A673 (cell line): ENCODE measurements at regions not wholly inside any gene's neighbourhood (a gene's known extent, or its start where the extent isn't known, plus 50 kb on each side); places are given as distances from the start of the nearest gene placed in this dataset.
A peak's percentile ranks its signal among the peaks of the same experiment; 100 is the strongest.

Experiments used
- BruUV-seq: library from RNA; stranded (reverse); fragments of 400-500 nt; replicated peaks from 2 replicates; lab custom pipeline; 2021; lab: Mats Ljungman, UMichigan
- CTCF ChIA-PET: fragments of 300-600 bp; sonication (Branson Sonifier 250); formaldehyde crosslinking; loops from one replicate; lab custom pipeline; 2022; ENCODE audit warnings: antibody characterized with exemption; lab: Charles Lee
- POLR2A ChIA-PET: fragments of 300-600 bp; sonication (Branson Sonifier 250); formaldehyde crosslinking; loops from one replicate; lab custom pipeline; 2022; ENCODE audit warnings: antibody characterized with exemption; ENCODE audit not compliant: low non-redundant PET; lab: Charles Lee
- DNase-seq: peaks from one replicate; pipeline ENCODE4 v3.0.0-alpha.2; 2015; ENCODE audit warnings: low spot score
- H3K27ac ChIP-seq: fragments of 200-600 bp; sonication (generic); 2 replicates; pipeline ENCODE4 v1.5.1; 2016; ENCODE audit warnings: mixed run types, low read depth, mild to moderate bottlenecking, mixed read lengths, antibody characterized with exemption, low read length; ENCODE audit not compliant: poor library complexity, severe bottlenecking
- H3K27me3 ChIP-seq: fragments of 200-600 bp; sonication (generic); replicated peaks from 2 replicates; pipeline ENCODE4 v1.6.1; 2017; ENCODE audit warnings: mixed run types, low read depth, mild to moderate bottlenecking, mixed read lengths, antibody characterized with exemption, low read length; ENCODE audit not compliant: insufficient read depth, poor library complexity
- H3K36me3 ChIP-seq: fragments of 200-600 bp; sonication (generic); 2 replicates; pipeline ENCODE4 v1.6.1; 2016; ENCODE audit warnings: mixed run types, mild to moderate bottlenecking, mixed read lengths, antibody characterized with exemption, low read length; ENCODE audit not compliant: insufficient read depth, poor library complexity, severe bottlenecking
- H3K4me1 ChIP-seq: fragments of 200-600 bp; sonication (generic); 2 replicates; pipeline ENCODE4 v1.6.1; 2017; ENCODE audit warnings: mixed run types, mild to moderate bottlenecking, mixed read lengths, antibody characterized with exemption, low read length; ENCODE audit not compliant: insufficient read depth, poor library complexity, severe bottlenecking
- H3K4me3 ChIP-seq: fragments of 200-600 bp; sonication (generic); 2 replicates; pipeline ENCODE4 v1.5.1; 2016; ENCODE audit warnings: low read depth, mixed run types, mild to moderate bottlenecking, mixed read lengths, low read length; ENCODE audit not compliant: poor library complexity, severe bottlenecking
- H3K9me3 ChIP-seq: fragments of 200-600 bp; sonication (generic); 2 replicates; pipeline ENCODE4 v1.6.1; 2016; ENCODE audit warnings: mixed run types, low read depth, mild to moderate bottlenecking, mixed read lengths, antibody characterized with exemption, low read length; ENCODE audit not compliant: poor library complexity, severe bottlenecking
- EZH2 ChIP-seq: fragments of 200-600 bp; sonication (generic); IDR thresholded peaks from 2 replicates; pipeline ENCODE4 v1.6.1; 2017; ENCODE audit warnings: borderline replicate concordance, low read depth, mild to moderate bottlenecking, mixed read lengths, antibody characterized with exemption, low read length; ENCODE audit not compliant: poor library complexity, severe bottlenecking
- intact Hi-C: fragments of 100-400 bp; cut with micrococcal nuclease; formaldehyde crosslinking; loops from one replicate; pipeline ENCODE4 v1.10.0; 2022; ENCODE audit not compliant: unreplicated experiment
- TF ChIP-seq, protein P1 (sequence below): fragments of 300-800, 200-600 bp; sonication (generic); conservative IDR thresholded peaks from 2 replicates; pipeline ENCODE4 v1.5.1; 2017; ENCODE audit warnings: low read depth, mild to moderate bottlenecking, antibody characterized with exemption, low read length, moderate library complexity, mixed read lengths

DNA sequence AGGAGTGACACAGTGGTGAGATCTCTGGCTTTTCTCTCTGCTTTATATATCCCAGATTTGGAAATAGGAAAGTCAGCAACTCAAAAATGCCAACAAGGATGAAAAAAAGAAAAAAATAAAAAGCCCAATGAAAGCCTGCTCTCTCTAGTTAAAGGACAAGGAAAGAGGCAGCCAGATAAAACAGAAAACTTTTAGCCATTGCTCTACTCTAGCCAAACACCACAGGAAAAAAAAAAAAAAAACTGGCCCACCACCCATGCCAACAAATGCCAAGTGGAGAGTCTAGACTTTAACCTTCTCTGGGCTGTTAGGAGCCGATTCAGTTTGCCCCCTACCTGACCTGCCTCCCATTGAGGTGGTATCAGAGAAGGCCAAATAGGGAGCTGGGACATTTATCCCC, 222.3 kb upstream of the TMTC1 start:
- intact Hi-C loops = no loop called here
- CTCF ChIA-PET = no interaction called here
- Histone ChIP-seq H3K27ac (no peak overlapping the region), H3K36me3 (no peaks in the 10 kb centered on the region), H3K4me1 (peaks cover 3% of the 10 kb centered on the region), H3K27me3 (no peaks in the 10 kb centered on the region), H3K4me3 (no peak overlapping the region), H3K9me3 (no peaks in the 10 kb centered on the region)
- BruUV-seq = no TSS peak
- POLR2A ChIA-PET = interaction anchor here (0.7 kb wide), 1 partner anchor 38 kb away, joined by 5 read pairs; no protein-coding TSS in a partner anchor
- TF ChIP-seq, protein P1, sequence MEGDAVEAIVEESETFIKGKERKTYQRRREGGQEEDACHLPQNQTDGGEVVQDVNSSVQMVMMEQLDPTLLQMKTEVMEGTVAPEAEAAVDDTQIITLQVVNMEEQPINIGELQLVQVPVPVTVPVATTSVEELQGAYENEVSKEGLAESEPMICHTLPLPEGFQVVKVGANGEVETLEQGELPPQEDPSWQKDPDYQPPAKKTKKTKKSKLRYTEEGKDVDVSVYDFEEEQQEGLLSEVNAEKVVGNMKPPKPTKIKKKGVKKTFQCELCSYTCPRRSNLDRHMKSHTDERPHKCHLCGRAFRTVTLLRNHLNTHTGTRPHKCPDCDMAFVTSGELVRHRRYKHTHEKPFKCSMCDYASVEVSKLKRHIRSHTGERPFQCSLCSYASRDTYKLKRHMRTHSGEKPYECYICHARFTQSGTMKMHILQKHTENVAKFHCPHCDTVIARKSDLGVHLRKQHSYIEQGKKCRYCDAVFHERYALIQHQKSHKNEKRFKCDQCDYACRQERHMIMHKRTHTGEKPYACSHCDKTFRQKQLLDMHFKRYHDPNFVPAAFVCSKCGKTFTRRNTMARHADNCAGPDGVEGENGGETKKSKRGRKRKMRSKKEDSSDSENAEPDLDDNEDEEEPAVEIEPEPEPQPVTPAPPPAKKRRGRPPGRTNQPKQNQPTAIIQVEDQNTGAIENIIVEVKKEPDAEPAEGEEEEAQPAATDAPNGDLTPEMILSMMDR = no peak
- TF ChIP-seq EZH2 = no peak
- DNase-seq = no peak

DNA sequence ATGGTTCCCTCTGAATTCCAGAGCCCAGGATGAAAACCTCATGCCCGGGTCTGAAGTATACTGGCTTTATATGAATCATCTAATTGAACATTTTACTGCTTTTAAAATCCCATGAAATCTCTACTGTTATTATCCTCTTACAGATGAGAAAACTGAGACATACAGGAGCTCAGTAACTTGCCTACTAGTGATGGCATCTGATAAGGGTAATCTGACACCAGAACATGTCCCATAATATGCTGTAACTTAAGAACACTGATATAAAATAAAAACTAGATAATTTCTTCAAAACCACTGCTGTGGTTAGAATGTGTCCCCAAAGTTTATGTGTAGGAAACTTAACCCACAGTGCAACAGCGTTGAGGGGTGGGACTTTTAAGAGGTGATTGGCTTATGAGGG, 219.6 kb upstream of the TMTC1 start:
- no peak overlapping the region for H3K4me3 ChIP-seq
- ChIA-PET CTCF (no interaction called here), POLR2A (no interaction called here)
- H3K36me3 ChIP-seq = no peaks in the 10 kb centered on the region
- no peaks in the 10 kb centered on the region for H3K27me3 ChIP-seq
- no peak for DNase-seq
- H3K4me1 ChIP-seq = no peaks in the 10 kb centered on the region
- no peaks in the 10 kb centered on the region for H3K9me3 ChIP-seq
- H3K27ac ChIP-seq = no peak overlapping the region
- BruUV-seq = no TSS peak
- TF ChIP-seq, protein P1 = no peak
- TF ChIP-seq EZH2 = no peak
- intact Hi-C loops = no loop called here

DNA sequence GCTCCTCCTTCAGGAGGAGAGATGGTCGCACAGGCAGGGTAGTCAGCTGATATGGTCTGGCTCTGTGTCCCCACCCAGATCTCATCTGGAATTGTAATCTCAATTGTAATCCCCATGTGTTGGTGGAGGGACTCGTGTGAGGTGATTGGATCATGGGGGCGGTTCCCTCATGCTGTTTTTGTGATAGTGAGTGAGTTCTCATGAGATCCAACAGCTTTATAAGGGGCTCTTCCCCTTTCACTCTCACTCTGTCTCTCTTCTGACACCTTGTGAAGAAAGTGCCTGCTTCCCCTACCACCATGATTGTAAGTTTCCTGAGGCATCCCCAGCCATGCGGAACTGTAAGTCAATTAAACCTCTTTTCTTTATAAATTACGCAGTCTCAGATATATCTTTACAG, 218.9 kb upstream of the TMTC1 start:
- intact Hi-C loops = no loop called here
- H3K36me3 ChIP-seq = no peaks in the 10 kb centered on the region
- H3K4me3 ChIP-seq = no peak overlapping the region
- no peak overlapping the region for H3K27ac ChIP-seq
- BruUV-seq = no TSS peak
- ChIA-PET CTCF (no interaction called here), POLR2A (no interaction called here)
- H3K27me3 ChIP-seq = no peaks in the 10 kb centered on the region
- peak; percentile 34 for DNase-seq
- TF ChIP-seq EZH2 = no peak
- TF ChIP-seq, protein P1 = no peak
- H3K4me1 ChIP-seq = no peaks in the 10 kb centered on the region
- H3K9me3 ChIP-seq = no peaks in the 10 kb centered on the region
